ENCODE measurements at regions not wholly inside any gene's neighbourhood (a gene's known extent, or its start where the extent isn't known, plus 50 kb on each side); places are given as distances from the start of the nearest gene placed in this dataset.

- no peak for TF ChIP-seq CTCF (IDR thresholded peaks at IDR 0.05; ENCODE audit: insufficient read depth, low read depth, low read length)
- no peak for TF ChIP-seq EZH2 (IDR thresholded peaks at IDR 0.05; ENCODE audit: insufficient read depth, low read length)
These were observed 71.8 kb upstream of the IGFBP3 start for GRCh38 chr7:45992826-45993225.
